GM20000 (cell line): ENCODE measurements at regions not wholly inside any gene's neighbourhood (a gene's known extent, or its start where the extent isn't known, plus 50 kb on each side); places are given as distances from the start of the nearest gene placed in this dataset.

Source experiments
- DNase-seq: peaks from one replicate; pipeline ENCODE4 v3.0.0; 2012; ENCODE audit warnings: low spot score
- TF ChIP-seq, protein P1 (sequence below): IDR thresholded peaks from 2 replicates; pipeline ENCODE4 v1.5.1; 2012; ENCODE audit warnings: mild to moderate bottlenecking, control low read depth; ENCODE audit errors: extremely low read depth, missing control alignments

DNA sequence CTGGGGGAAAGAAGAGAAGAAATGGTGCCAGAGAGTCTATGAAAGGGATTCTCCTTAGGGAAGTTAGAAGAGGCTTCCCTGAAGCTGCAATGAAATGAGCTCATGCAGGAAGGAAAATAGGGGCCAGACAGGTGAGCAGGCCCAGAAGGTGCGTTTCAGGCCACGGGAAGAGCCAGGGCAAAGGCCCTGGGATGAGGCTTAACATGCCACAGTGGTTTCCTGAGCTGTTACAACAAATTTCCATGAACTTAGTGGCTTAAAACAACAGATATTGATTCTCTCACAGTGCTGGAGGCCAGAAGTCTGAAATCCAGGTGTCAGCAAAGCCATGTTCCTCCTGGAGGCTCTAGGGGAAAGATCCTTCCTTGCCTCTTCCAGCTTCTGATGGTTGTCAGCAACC is 167.9 kb downstream of the TFAP2C start:
- TF ChIP-seq, protein P1, sequence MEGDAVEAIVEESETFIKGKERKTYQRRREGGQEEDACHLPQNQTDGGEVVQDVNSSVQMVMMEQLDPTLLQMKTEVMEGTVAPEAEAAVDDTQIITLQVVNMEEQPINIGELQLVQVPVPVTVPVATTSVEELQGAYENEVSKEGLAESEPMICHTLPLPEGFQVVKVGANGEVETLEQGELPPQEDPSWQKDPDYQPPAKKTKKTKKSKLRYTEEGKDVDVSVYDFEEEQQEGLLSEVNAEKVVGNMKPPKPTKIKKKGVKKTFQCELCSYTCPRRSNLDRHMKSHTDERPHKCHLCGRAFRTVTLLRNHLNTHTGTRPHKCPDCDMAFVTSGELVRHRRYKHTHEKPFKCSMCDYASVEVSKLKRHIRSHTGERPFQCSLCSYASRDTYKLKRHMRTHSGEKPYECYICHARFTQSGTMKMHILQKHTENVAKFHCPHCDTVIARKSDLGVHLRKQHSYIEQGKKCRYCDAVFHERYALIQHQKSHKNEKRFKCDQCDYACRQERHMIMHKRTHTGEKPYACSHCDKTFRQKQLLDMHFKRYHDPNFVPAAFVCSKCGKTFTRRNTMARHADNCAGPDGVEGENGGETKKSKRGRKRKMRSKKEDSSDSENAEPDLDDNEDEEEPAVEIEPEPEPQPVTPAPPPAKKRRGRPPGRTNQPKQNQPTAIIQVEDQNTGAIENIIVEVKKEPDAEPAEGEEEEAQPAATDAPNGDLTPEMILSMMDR = no peak
- DNase-seq = no peak

DNA sequence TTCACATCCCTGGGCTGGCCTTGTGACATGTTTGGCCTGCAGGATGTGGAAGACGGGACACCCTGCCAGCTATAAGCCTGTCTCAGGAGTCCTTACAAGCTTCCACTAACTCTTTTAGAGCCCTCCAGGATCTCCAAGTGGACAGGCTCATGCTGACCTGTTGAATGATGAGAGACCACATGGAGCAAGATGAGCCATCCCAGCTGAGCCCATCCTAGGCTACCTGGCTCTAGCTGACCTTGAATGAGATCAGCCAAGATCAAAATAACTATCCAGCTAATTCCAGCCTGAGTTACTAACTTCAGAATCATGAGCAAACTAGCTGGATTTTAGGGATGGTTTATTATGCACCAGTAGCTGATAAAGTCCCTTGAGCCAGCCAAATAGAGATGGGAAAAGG is 169.5 kb downstream of the TFAP2C start:
- no peak for DNase-seq
- TF ChIP-seq, protein P1 = no peak

DNA sequence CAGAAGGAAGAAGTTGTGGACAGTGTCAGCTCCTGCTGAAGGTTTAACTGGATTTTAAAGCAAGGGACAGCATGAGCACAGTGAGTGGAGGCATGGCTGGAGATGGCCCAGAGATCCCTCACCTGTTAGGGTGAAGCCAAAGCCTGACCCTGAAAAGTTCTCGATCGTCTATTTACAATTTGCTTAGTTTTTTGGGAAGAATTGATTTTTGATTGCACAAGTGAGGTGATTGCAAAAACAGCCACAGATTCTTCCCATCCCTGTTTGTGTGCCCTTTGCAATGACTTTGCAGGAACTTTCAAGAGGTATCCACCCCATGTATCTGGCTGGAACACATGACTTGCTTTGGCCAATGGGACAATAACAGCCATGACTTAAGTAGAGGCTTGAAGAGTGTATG is 170.1 kb downstream of the TFAP2C start:
- TF ChIP-seq, protein P1 = no peak
- no peak for DNase-seq

DNA sequence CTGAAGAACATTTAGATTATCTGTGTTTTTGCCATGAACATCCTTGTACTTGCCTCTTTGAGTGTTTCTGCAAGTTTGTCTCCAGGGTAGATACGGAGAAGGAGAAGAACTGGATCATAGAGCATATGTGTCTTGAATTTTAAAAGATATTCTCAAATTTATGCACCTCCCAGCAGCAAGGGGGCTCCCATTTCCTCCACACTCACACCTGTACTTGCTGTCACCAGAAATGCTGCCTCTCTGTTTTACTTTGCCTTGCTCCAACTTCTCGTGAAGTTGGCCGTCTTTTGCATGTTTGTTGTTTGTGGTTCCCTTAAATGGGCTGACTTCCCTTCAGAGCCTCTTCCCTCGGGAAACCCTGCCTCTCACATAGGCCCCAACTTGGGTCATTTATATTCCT is 171.0 kb downstream of the TFAP2C start:
- TF ChIP-seq, protein P1 = no peak
- DNase-seq = no peak

DNA sequence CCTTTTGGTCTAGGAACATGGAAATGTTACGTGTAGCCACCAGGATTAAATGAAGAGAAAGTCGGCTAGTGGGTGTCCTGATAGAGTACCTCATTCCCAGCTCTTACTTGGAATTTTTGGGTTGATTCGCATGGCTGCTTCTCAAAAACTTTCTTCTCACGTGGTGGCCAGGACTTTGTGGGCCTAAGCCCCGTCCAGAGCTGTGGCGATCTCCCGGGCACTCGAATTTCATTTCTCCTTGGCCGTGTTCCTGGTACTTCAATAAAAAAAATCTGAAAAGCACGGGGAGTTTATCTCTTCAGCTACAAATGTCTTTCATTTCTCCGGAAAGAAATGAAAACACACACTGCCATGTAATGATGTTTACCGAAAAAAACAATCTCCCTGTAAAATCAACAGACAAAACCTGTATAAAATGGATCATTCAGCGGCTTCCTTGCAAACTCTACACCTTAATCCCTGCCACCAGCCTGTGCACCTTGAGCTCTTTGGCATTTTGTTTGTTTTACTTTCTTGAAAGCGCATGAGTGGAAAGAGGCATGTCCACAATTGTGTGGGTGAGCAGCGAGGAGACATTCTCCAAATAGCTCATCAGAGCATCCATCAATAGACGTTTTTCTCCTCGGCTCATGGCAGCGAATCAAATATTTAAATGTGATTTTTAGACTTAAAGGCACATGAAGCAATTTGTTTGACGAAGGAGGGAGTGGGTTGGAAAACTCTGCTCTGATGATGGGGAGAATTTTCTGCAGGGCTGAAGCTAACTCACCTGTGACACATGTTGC is 173.1 kb downstream of the TFAP2C start:
- TF ChIP-seq, protein P1 = no peak
- DNase-seq = no peak

DNA sequence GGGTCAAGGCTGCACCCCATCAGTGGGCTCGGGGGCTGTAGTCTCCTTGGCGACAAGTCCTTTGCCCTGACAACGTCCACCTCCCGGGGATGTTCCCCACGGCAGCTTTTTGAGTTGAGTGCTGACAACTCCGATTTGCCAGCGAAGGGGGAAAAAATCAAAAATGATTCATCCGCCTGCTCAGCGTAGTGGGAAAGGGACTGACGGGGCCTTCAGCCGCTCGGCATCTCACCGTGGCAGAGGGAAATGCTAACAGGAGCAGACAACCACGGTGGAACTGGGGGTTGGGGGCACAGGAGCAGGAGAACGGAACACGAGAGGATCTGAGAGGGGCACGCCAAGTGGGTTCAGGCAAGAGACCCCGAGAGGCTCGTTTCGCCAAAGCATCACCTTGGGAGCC is 173.7 kb downstream of the TFAP2C start:
- TF ChIP-seq, protein P1 = no peak
- DNase-seq = no peak

DNA sequence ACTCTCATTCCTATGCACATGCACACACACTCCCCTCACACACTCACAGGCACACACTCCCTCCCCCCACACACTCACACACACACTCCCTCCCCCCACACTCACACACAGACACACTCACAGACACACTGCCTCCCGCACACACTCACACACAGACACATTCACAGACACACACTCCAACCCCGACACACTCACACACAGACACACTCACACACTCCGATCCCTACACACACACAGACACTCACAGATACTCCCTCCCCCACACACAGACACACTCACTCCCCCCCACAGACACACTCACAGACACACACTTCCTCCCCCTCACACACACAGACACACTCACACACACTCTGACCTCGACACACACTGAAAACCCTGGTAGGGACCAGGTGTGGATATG is 176.2 kb downstream of the TFAP2C start:
- no peak for DNase-seq
- TF ChIP-seq, protein P1 = no peak
